Panc1 (cell line): ENCODE measurements at regions not wholly inside any gene's neighbourhood (a gene's known extent, or its start where the extent isn't known, plus 50 kb on each side); places are given as distances from the start of the nearest gene placed in this dataset.

Experiments used
- ATAC-seq: fragments of 200-7000 bp; cut with Tn5 transposase; 2 replicates; pipeline ENCODE4 v1.9.1; 2020; ENCODE audit warnings: mild to moderate bottlenecking, moderate library complexity
- BruUV-seq: library from RNA; stranded (reverse); fragments of 400-500 nt; replicated peaks from 2 replicates; lab custom pipeline; 2021; lab: Mats Ljungman, UMichigan
- CTCF ChIA-PET: fragments of 300-600 bp; sonication (Branson Sonifier 250); formaldehyde crosslinking; loops from one replicate; lab custom pipeline; 2022; ENCODE audit warnings: antibody characterized with exemption; lab: Charles Lee
- POLR2A ChIA-PET: fragments of 300-600 bp; sonication (Branson Sonifier 250); formaldehyde crosslinking; loops from one replicate; lab custom pipeline; 2022; ENCODE audit warnings: antibody characterized with exemption; lab: Charles Lee
- DNase-seq: peaks from one replicate; pipeline ENCODE4 v3.0.0-alpha.2; 2010; ENCODE audit warnings: low read depth, low spot score
- H3K27ac ChIP-seq: 2 replicates; pipeline ENCODE4 v1.5.1; 2011; ENCODE audit warnings: mild to moderate bottlenecking, low read length, inconsistent platforms
- H3K27me3 ChIP-seq: fragments of 200-500 bp; sonication (Bioruptor generic); 2 replicates; pipeline ENCODE4 v1.6.0; 2014; ENCODE audit warnings: low read length, inconsistent platforms; ENCODE audit not compliant: control insufficient read depth, insufficient read depth
- H3K36me3 ChIP-seq: fragments of 200-500 bp; sonication (Bioruptor generic); 2 replicates; pipeline ENCODE4 v1.5.1; 2014; ENCODE audit warnings: inconsistent platforms, mild to moderate bottlenecking, low read length, moderate library complexity; ENCODE audit not compliant: control insufficient read depth, insufficient read depth
- H3K4me1 ChIP-seq: 2 replicates; pipeline ENCODE4 v1.5.1; 2011; ENCODE audit warnings: inconsistent platforms, mild to moderate bottlenecking, low read length, moderate library complexity; ENCODE audit not compliant: control insufficient read depth, insufficient read depth
- H3K4me3 ChIP-seq, 2 experiments: 2 replicates each; pipeline ENCODE4 v1.5.1; 2011 to 2012; ENCODE audit warnings: low read depth in 2 of 2, low read length in 2 of 2, mild to moderate bottlenecking in 2 of 2, inconsistent platforms in 1 of 2, moderate library complexity in 1 of 2
- H3K9me3 ChIP-seq: fragments of 200-500 bp; sonication (Bioruptor generic); 2 replicates; pipeline ENCODE4 v1.5.1; 2014; ENCODE audit warnings: low read depth, mild to moderate bottlenecking, inconsistent platforms, low read length, moderate library complexity; ENCODE audit not compliant: control insufficient read depth, insufficient read depth
- POLR2AphosphoS5 ChIP-seq: IDR thresholded peaks from 2 replicates; pipeline ENCODE4 v1.6.1; 2012; ENCODE audit warnings: mild to moderate bottlenecking, low read depth, low read length, moderate library complexity
- SIN3A ChIP-seq: IDR thresholded peaks from 2 replicates; pipeline ENCODE4 v1.6.1; 2012; ENCODE audit warnings: low read depth, mild to moderate bottlenecking, low read length, moderate library complexity, borderline replicate concordance; ENCODE audit not compliant: insufficient read depth
- TCF7L2 ChIP-seq: IDR thresholded peaks from 2 replicates; pipeline ENCODE4 v1.6.1; 2011; ENCODE audit warnings: mild to moderate bottlenecking, low read depth, low read length, inconsistent platforms
- in situ Hi-C: cut with HindIII; loops from 2 replicates; pipeline ENCODE4 v1.10.0; 2016; ENCODE audit warnings: low sequenced_read_pairs, low pct_unique_long_range_greater_than_20kb
- intact Hi-C: fragments of 100-400 bp; cut with micrococcal nuclease; formaldehyde crosslinking; loops from one replicate; pipeline ENCODE4 v1.10.0; 2022; ENCODE audit not compliant: unreplicated experiment
- TF ChIP-seq, protein P1 (sequence below): fragments of 450-650 bp; IDR thresholded peaks from 2 replicates; pipeline ENCODE4 v1.5.1; 2017; ENCODE audit warnings: mild to moderate bottlenecking
- TF ChIP-seq, protein P2 (sequence below), 2 experiments: IDR thresholded peaks; 2 replicates each; pipeline ENCODE4 v1.6.1; 2011 to 2012; ENCODE audit warnings: low read depth in 2 of 2, control low read depth in 1 of 2, low read length in 1 of 2, mild to moderate bottlenecking in 1 of 2, moderate library complexity in 1 of 2; ENCODE audit not compliant: insufficient read depth in 1 of 2

DNA sequence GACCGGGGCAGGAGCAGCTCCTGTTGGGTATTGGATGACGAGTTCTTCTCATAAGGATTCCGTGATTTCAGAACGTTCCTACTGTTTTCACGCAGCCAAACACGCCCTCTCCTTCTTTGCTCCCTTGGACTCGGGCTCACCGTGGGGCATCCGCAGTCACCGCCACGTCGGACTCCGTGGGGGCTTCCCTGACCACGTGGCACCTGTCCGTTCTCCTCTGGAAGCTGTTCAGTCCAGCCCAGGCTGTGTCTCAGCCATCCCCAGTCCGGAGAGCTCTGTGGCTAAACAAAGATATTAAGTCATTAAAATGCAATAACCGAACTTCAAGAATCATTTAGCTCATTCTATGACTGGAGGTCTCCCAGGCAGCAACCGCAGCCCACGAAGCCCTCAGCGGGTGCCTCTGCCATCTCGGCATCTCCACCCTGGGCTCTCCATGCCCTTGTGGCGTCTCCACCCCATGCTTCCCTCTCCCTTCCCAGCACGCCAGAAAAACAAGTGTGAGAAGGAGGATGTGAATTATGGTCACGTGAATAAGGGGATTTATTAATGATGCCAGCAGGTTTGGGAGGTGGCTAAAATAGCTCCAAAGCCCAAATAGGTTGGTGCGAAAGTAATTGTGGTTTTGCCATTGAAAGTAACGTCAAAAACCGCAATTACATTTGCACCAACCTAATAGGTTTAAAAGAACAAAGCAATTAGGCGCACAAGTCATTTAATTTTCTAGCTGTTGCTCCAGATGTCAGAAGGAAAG is 224.6 kb upstream of the PPP2R2D start:
- no peak overlapping the region for H3K4me3 ChIP-seq
- H3K27me3 ChIP-seq, result no peaks in the 10 kb centered on the region
- intact Hi-C loops, result no loop called here
- no peak for TF ChIP-seq TCF7L2
- TF ChIP-seq, protein P1, sequence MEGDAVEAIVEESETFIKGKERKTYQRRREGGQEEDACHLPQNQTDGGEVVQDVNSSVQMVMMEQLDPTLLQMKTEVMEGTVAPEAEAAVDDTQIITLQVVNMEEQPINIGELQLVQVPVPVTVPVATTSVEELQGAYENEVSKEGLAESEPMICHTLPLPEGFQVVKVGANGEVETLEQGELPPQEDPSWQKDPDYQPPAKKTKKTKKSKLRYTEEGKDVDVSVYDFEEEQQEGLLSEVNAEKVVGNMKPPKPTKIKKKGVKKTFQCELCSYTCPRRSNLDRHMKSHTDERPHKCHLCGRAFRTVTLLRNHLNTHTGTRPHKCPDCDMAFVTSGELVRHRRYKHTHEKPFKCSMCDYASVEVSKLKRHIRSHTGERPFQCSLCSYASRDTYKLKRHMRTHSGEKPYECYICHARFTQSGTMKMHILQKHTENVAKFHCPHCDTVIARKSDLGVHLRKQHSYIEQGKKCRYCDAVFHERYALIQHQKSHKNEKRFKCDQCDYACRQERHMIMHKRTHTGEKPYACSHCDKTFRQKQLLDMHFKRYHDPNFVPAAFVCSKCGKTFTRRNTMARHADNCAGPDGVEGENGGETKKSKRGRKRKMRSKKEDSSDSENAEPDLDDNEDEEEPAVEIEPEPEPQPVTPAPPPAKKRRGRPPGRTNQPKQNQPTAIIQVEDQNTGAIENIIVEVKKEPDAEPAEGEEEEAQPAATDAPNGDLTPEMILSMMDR, result no peak
- TF ChIP-seq POLR2AphosphoS5, result no peak
- TF ChIP-seq, protein P2, sequence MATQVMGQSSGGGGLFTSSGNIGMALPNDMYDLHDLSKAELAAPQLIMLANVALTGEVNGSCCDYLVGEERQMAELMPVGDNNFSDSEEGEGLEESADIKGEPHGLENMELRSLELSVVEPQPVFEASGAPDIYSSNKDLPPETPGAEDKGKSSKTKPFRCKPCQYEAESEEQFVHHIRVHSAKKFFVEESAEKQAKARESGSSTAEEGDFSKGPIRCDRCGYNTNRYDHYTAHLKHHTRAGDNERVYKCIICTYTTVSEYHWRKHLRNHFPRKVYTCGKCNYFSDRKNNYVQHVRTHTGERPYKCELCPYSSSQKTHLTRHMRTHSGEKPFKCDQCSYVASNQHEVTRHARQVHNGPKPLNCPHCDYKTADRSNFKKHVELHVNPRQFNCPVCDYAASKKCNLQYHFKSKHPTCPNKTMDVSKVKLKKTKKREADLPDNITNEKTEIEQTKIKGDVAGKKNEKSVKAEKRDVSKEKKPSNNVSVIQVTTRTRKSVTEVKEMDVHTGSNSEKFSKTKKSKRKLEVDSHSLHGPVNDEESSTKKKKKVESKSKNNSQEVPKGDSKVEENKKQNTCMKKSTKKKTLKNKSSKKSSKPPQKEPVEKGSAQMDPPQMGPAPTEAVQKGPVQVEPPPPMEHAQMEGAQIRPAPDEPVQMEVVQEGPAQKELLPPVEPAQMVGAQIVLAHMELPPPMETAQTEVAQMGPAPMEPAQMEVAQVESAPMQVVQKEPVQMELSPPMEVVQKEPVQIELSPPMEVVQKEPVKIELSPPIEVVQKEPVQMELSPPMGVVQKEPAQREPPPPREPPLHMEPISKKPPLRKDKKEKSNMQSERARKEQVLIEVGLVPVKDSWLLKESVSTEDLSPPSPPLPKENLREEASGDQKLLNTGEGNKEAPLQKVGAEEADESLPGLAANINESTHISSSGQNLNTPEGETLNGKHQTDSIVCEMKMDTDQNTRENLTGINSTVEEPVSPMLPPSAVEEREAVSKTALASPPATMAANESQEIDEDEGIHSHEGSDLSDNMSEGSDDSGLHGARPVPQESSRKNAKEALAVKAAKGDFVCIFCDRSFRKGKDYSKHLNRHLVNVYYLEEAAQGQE (IDR thresholded peaks at IDR 0.05; ENCODE audit: insufficient read depth in 1 of 2, low read depth in 2 of 2, low read length in 1 of 2), result no peak
- TF ChIP-seq SIN3A, result no peak
- H3K4me1 ChIP-seq, result no peaks in the 10 kb centered on the region
- H3K27ac ChIP-seq, result no peak overlapping the region
- ChIA-PET POLR2A (no interaction called here), CTCF (interaction anchor here (0.6 kb wide), 1 partner anchor 13 kb away, joined by 3 read pairs; no protein-coding TSS in a partner anchor)
- ATAC-seq (no peak), DNase-seq (no peak)
- H3K9me3 ChIP-seq, result no peaks in the 10 kb centered on the region
- in situ Hi-C loops, result no loop called here
- H3K36me3 ChIP-seq, result no peaks in the 10 kb centered on the region
- BruUV-seq, result no TSS peak

DNA sequence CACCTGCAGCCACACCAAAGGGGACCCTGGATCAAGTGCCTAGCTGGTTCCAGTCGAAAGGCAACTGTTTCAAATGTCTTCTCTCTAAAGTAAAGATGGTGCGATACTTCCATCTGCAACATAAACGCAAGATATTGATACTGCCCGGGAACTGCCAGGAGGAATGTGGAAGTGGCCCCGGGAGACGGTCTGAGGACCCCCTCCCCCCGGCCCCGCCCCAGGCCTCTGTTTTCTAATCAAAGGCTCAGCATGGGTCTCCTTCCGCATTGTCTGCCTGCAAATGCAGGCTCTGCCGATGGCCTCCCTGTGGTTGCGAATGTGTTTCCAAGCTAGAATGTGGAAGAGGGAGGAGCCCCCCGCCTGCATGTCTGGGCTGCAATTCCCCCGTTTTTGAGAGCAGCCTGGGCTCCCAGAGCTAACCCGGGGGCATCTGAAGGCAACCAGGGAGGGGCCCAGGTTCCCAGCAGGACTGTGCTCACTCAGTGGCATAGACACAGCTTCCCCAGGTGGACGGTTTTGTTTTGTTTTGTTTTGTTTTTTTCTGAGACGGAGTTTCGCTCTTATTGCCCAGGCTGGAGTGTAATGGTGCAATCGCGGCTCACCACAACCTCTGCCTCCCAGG is 223.9 kb upstream of the PPP2R2D start:
- in situ Hi-C loops, result no loop called here
- no TSS peak for BruUV-seq
- CTCF ChIA-PET, result no interaction called here
- no peaks in the 10 kb centered on the region for H3K4me1 ChIP-seq
- POLR2A ChIA-PET, result no interaction called here
- no peak for TF ChIP-seq SIN3A
- TF ChIP-seq, protein P1, result no peak
- TF ChIP-seq, protein P2 (IDR thresholded peaks at IDR 0.05; ENCODE audit: insufficient read depth in 1 of 2, low read depth in 2 of 2, low read length in 1 of 2), result no peak
- TF ChIP-seq TCF7L2, result no peak
- no peak for TF ChIP-seq POLR2AphosphoS5
- no peak overlapping the region for H3K27ac ChIP-seq
- intact Hi-C loops, result no loop called here
- DNase-seq, result no peak
- H3K27me3 ChIP-seq, result no peaks in the 10 kb centered on the region
- H3K4me3 ChIP-seq, result no peak overlapping the region
- no peaks in the 10 kb centered on the region for H3K36me3 ChIP-seq
- H3K9me3 ChIP-seq, result no peaks in the 10 kb centered on the region
- no peak for ATAC-seq
